Fibroblast of lung (primary cell): ENCODE measurements at regions not wholly inside any gene's neighbourhood (a gene's known extent, or its start where the extent isn't known, plus 50 kb on each side); places are given as distances from the start of the nearest gene placed in this dataset.

Experiments
- DNase-seq, 2 donors: peaks; one replicate each; pipeline versions ENCODE4 v3.0.0 to v3.0.0-alpha.2; 2010; ENCODE audit warnings: low read depth in 2 of 2
- H2AFZ ChIP-seq: 2 replicates; pipeline ENCODE4 v1.5.1; 2012; ENCODE audit warnings: low read length, control low read depth, inconsistent platforms
- H3K27ac ChIP-seq: 2 replicates; pipeline ENCODE4 v1.5.1; 2011; ENCODE audit warnings: low read length, control low read depth; ENCODE audit not compliant: insufficient read depth
- H3K27me3 ChIP-seq: 2 replicates; pipeline ENCODE4 v1.5.1; 2011; ENCODE audit warnings: mild to moderate bottlenecking, low read length; ENCODE audit not compliant: control insufficient read depth, insufficient read depth
- H3K36me3 ChIP-seq: 2 replicates; pipeline ENCODE4 v1.5.1; 2011; ENCODE audit warnings: low read length; ENCODE audit not compliant: control insufficient read depth, insufficient read depth
- H3K4me1 ChIP-seq: 2 replicates; pipeline ENCODE4 v1.5.1; 2011; ENCODE audit warnings: low read length; ENCODE audit not compliant: control insufficient read depth, insufficient read depth; ENCODE audit errors: extremely low read depth
- H3K4me2 ChIP-seq: 2 replicates; pipeline ENCODE4 v1.5.1; 2011; ENCODE audit warnings: low read length, control low read depth; ENCODE audit not compliant: insufficient read depth; ENCODE audit errors: extremely low read depth
- H3K4me3 ChIP-seq, 4 experiments: fragments of 200-600 bp in 1 of 4; sonication (generic) in 1 of 4; replicated peaks in 1 of 4; 2 replicates each; pipeline ENCODE4 v1.5.1; 2011 to 2016; ENCODE audit warnings: low read length in 4 of 4, low read depth in 3 of 4, mild to moderate bottlenecking in 3 of 4, control low read depth in 2 of 4, inconsistent platforms in 1 of 4, mixed read lengths in 1 of 4; ENCODE audit not compliant: insufficient read depth in 1 of 4; ENCODE audit errors: control extremely low read depth in 1 of 4
- H3K79me2 ChIP-seq: 2 replicates; pipeline ENCODE4 v1.5.1; 2012; ENCODE audit warnings: mild to moderate bottlenecking, low read length, inconsistent platforms; ENCODE audit not compliant: control insufficient read depth, insufficient read depth
- H3K9ac ChIP-seq: 2 replicates; pipeline ENCODE4 v1.5.1; 2011; ENCODE audit warnings: mild to moderate bottlenecking, low read length, control low read depth; ENCODE audit not compliant: insufficient read depth
- H3K9me3 ChIP-seq: 2 replicates; pipeline ENCODE4 v1.5.1; 2012; ENCODE audit warnings: low read depth, low read length; ENCODE audit not compliant: control insufficient read depth, insufficient read depth
- H4K20me1 ChIP-seq: 2 replicates; pipeline ENCODE4 v1.5.1; 2011; ENCODE audit warnings: low read length; ENCODE audit not compliant: control insufficient read depth, insufficient read depth; ENCODE audit errors: extremely low read depth
- CTCF ChIP-seq, 2 donors: IDR thresholded peaks in 1 of 2; conservative IDR thresholded peaks in 1 of 2; 1 replicate in 1 of 2; 2 replicates in 1 of 2; pipeline ENCODE4 v1.5.1; 2011 to 2012; ENCODE audit warnings: low read length in 2 of 2, control low read depth in 1 of 2, inconsistent platforms in 1 of 2, low read depth in 1 of 2, mild to moderate bottlenecking in 1 of 2
- EZH2 ChIP-seq: IDR thresholded peaks from 2 replicates; pipeline ENCODE4 v1.5.1; 2012; ENCODE audit warnings: low read length, control low read depth, mild to moderate bottlenecking; ENCODE audit errors: missing control alignments

GRCh38 chr11:127281534-127281933 is 281.0 kb upstream of the KIRREL3 start:
- H3K4me3 ChIP-seq = no peak overlapping the region
- H3K9ac ChIP-seq = no peak overlapping the region
- TF ChIP-seq CTCF (conservative IDR thresholded peaks at IDR 0.05 in 1 of 2, IDR thresholded peaks at IDR 0.05 in 1 of 2; ENCODE audit: low read depth in 1 of 2, low read length in 2 of 2) = no peak
- TF ChIP-seq EZH2 = no peak
- H3K9me3 ChIP-seq = no peaks in the 10 kb centered on the region
- no peak overlapping the region for H3K27ac ChIP-seq
- no peaks in the 10 kb centered on the region for H3K4me1 ChIP-seq
- no peak overlapping the region for H2AFZ ChIP-seq
- DNase-seq = no peak
- H3K79me2 ChIP-seq = no peaks in the 10 kb centered on the region
- no peaks in the 10 kb centered on the region for H3K36me3 ChIP-seq
- H4K20me1 ChIP-seq = no peaks in the 10 kb centered on the region
- no peak overlapping the region for H3K4me2 ChIP-seq
- no peaks in the 10 kb centered on the region for H3K27me3 ChIP-seq

GRCh38 chr11:127275774-127276173 is 275.2 kb upstream of the KIRREL3 start:
- Histone ChIP-seq H3K27me3 (no peaks in the 10 kb centered on the region), H3K9me3 (no peaks in the 10 kb centered on the region), H3K79me2 (no peaks in the 10 kb centered on the region), H4K20me1 (no peaks in the 10 kb centered on the region), H2AFZ (no peak overlapping the region), H3K9ac (no peak overlapping the region), H3K4me3 (no peak overlapping the region), H3K27ac (no peak overlapping the region), H3K4me2 (no peak overlapping the region), H3K36me3 (no peaks in the 10 kb centered on the region), H3K4me1 (no peaks in the 10 kb centered on the region)
- TF ChIP-seq CTCF (conservative IDR thresholded peaks at IDR 0.05 in 1 of 2, IDR thresholded peaks at IDR 0.05 in 1 of 2; ENCODE audit: low read depth in 1 of 2, low read length in 2 of 2) (no peak), EZH2 (no peak)
- no peak for DNase-seq

- H3K9me3 ChIP-seq = no peaks in the 10 kb centered on the region
- no peaks in the 10 kb centered on the region for H3K27me3 ChIP-seq
These were observed 273.7 kb upstream of the KIRREL3 start for GRCh38 chr11:127274328-127274676.

More at GRCh38 chr11:127274328-127274676, 273.7 kb upstream of the KIRREL3 start:
- TF ChIP-seq CTCF (conservative IDR thresholded peaks at IDR 0.05 in 1 of 2, IDR thresholded peaks at IDR 0.05 in 1 of 2; ENCODE audit: low read depth in 1 of 2, low read length in 2 of 2) (no peak), EZH2 (no peak)
- Histone ChIP-seq H2AFZ (no peak overlapping the region), H3K79me2 (no peaks in the 10 kb centered on the region), H3K9ac (no peak overlapping the region), H3K4me1 (no peaks in the 10 kb centered on the region), H3K27ac (no peak overlapping the region), H4K20me1 (no peaks in the 10 kb centered on the region), H3K4me3 (no peak overlapping the region), H3K4me2 (no peak overlapping the region), H3K36me3 (no peaks in the 10 kb centered on the region)
- no peak for DNase-seq
